Superior temporal gyrus (tissue), 1 donor: ENCODE measurements at regions not wholly inside any gene's neighbourhood (a gene's known extent, or its start where the extent isn't known, plus 50 kb on each side); places are given as distances from the start of the nearest gene placed in this dataset.

ENCODE experiments used
- DNase-seq: peaks from one replicate; pipeline ENCODE4 v3.0.0-alpha.2; 2016; ENCODE audit errors: extremely low spot score

DNA sequence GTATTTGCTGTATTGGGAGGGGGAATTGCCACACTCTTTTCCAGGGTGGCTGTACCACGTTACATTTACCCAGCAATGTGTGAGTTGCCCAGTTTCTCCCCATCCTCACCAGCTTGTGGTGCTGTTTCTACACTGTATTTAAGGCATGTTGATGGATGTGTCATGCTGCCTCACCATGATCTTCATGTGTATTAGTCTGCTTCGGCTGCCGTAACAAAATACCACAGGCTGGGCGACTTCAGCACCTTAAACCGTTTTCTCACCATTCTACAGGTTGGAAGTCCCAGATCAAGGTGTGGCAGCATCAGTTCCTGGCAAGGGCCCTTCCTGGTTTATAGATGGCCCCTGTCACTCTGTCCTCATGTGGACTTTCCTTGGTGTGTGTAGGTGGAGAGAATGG, 169.7 kb downstream of the IGLL1 start:
- DNase-seq = no peak

DNA sequence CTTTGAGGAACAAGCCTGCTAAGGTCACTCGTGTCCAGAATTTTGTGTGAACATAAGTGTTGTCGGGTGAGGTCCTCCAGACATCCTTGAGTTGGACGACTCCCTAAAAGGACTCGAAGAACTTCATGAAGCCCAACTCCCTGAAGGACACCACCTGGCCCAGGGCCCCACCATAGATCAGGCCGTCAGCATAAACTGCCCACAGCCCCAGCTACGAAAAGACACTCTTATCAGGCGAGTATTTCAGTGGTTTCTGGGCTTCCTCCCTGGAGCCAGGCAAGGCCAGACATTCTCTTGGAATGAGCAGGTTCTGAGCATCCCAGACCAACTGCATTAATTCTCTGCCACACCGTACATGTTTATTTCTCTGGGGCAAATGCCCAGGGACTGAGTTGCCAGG, 170.1 kb downstream of the IGLL1 start:
- no peak for DNase-seq

DNA sequence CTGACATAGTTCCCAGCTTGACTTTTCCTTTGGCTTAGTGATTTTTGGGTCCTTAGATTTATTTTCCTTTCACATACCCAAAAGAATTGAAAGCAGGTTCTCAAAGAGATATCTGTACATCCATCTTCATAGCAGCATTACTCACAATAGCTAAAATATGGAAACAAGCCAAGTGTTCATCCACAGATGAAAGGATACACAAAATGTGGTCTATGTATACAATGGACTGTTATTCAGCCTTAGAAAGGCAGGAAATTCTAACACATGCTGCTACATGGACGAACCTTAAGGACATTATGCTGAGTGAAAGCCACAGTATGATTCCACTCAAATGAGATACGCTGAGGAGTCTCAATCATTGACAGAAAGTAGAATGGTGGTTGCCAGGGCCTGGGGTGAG, 171.8 kb downstream of the IGLL1 start:
- DNase-seq = no peak

DNA sequence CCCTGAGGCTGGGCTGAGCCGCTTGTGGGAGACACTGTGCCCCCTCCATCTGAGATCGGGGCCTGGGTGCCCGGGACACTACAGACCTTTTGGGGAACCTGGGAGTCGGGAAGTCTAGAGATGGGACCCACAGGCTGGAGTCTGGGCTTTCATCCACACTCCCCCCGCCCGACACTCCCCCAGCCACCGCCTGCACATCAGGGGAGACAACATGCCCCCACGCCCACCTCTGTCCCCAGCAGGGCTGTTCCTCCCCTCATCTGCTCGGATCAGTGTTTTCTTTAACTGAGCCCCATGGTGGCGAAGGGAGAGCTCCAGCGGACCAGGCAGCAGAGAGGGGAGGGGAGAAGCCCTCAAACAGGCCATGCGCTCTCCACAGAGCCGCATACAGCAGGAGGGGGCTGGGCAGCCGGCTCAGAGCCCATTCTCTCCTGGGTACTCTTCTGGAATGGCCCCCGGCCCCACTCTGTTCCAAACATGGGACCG, 174.7 kb downstream of the IGLL1 start:
- DNase-seq = no peak

DNA sequence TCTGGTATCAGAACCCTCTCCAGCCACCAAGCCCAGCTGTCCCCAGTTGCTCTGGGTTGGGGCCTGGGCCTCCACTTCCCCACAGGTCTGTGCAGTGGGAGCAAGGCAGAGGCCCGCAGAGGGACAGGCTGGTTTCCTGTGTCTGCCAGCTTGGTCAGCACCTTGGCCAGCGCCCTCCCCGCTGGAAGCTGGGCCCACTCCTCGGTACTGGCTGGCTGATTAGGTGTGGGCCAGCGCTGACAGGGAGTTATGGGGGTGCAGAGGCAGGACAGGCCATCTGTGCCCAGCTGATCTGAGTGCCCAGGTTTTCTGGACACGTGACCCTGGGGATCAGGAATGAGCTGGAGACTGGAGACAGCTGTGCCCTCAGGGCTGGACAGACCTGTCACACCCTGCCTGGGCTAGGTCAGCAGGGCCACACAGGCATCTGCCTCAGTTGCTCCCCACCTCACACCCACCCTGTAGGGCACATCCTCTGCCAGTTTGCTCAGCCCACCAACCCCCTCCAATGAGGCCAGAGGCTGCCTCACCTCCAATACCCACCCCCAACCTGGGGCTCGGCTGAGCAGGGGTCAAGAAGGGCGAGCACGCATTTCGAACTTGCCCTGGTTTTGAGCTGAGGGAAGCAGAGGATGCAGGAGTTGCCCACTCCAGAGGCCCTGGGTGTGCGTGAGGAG, 175.3 kb downstream of the IGLL1 start:
- no peak for DNase-seq

DNA sequence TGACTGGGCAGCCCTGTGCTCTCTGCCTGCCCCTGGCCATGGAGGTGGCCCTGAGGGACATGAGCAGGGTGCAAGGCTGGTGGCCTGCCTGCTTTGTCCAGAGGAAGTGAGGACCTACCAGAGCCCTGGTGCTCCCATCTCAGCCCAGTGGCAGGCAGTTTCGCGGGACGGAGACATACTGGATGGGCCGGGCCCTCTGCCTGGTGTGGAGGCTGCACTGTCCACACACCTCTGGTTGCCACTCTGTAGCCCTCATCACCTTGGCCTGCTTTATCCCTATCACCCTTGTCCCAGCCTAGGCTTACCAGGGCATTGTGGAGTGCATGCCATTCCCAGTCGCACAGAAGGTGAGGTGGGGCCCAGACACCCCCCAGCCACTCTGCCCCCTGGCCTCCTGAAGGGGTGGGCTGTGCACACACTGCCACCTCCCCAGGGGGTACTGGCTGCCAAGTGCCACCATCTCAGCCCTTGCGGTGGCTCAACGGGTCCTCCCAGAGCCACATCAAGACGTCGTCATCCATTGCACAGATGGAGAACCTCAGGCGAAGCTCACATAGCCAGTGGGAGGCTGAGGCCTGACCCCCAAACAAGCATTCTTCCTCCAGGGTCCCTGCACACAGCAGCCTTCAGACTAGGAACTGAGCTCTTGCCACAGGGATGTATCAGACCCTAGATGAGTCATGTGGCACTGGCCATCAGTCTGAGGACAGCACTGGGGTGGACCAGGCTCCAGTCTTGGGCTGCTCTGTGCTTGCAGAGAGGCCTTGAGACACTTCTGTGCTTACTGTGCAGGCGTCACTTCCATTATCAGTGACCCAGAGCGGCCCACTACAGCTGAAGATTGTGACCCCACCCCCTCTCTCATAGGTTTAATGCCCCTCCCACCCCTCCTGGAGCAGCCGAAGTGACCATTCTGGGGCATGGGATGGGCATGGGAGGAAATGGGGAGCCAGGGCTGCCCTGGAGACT, 176.1 kb downstream of the IGLL1 start:
- no peak for DNase-seq

DNA sequence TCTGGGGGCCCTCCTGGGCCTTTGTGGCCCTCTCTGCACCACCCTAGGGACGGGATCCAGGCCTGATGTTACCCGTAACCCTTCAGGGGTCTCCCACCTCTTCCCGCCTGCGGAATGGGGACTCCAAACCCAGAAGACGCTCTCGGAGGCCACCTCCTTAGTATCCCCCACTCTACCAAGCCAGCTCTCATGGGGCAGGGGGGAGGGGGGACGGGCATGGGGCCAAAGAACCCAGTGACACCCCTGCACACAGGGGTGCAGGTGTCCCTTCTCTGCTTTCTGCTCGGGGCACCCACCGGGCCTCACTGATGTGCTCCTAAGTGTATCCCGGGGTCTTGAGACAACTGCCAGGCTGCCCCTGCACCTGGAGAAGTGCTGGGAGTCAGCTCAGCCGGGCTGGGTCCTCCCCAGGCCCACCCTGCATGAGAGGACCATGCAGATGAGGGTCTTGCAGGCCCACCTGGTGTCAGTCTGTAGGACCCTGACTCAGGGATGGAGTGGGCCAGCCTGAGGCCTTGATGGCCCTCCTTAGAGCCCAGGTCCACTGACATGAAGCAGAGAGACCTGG, 176.9 kb downstream of the IGLL1 start:
- no peak for DNase-seq

DNA sequence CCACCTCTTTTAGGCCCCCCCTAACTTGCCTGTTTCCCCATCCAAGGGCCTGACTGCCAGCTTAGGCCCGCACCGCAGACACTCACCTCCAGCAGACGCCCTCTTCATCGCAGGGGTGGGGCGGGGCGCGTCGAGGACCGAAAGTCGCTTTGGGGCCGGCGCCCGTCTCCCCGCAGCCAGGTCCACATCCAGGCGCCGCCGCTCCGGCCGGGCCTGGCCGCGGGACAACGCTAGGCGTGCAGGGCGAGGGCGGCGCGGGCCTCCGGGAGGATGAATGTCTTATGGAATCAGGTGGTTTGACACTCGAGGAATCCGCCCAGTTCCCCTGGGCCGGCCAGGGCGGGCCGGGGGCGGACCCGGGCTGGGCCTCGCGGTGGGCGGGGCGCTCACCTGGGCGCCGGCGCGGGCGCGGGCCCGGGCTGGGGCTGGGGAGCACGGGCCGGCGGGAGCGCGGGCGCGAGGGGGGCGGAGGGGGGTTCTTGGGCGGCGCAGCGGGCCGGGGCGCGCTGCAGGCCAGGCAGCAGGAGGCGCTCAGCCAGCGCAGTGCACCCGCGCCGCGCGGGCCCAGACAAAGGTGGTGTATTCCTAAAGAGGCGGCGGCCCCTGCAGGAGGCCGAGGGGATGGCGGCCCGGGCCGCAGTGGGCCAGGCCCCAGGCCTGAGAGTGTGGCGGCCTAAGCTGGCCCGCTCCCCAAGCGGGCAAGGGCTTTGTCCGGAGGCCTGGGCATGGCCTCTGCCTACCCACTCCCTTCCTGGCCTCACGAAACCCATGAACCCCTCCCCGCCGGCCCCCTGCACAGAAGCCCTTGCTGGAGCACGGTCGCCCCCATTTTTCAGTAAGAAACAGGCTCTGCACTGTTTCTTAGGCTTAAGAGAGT, 177.6 kb downstream of the IGLL1 start:
- peak; percentile 27 for DNase-seq

DNA sequence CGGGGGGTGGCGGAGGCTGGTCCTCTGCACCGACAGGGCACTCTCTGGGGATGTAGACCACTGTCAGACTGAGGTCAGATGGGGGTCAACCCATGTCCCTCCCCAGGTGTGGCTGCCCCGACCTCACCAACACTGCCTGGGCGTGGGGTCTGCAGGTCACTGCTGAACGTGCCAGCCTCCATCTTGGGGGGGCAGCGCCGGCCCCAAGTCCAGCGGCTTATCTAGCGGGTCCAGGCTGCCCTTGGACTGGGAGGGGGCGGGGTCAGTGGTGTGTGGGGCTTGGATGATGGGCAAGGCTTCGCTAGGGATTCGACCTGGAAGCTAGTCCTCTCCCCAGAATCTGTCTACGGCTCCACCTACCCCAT, 178.2 kb downstream of the IGLL1 start:
- no peak for DNase-seq

DNA sequence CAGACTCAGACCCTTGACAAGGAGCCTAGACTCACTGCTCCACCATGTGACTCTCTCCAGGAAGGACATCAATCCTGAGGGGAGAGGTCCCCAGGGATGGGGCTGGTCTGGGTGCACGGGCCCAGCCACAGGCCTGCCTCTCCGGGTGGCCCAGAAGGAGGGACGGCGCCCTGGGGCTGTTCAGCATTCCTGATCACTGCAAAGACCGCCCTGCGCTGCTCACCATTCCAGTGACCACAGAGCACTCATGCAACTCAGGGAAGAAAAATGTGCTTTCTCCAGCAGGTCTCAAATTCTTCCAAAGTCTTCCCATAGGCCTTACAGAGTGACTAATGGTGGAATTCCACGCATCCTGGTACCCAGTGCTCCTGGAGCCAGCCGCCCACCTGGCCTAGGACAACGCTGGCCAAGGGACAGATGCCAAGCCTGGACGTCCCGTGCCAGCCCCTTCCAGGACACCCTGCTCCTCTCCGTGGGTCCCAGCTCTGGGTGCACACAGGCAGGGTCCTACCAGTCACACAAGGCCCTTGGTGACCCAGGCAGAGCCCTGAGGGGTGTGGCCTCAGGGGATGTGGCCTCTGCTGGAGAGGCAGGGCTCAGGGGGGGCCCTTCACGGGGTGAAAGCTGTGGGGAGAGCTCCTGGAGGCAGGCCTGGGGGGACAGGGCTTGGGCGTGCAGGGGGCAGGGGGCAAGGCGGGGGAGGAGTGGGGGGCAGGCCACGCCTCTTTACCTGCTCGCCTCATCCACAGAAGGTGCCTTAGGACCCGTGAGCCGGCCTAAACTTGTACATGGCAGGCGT, 178.8 kb downstream of the IGLL1 start:
- DNase-seq = no peak

DNA sequence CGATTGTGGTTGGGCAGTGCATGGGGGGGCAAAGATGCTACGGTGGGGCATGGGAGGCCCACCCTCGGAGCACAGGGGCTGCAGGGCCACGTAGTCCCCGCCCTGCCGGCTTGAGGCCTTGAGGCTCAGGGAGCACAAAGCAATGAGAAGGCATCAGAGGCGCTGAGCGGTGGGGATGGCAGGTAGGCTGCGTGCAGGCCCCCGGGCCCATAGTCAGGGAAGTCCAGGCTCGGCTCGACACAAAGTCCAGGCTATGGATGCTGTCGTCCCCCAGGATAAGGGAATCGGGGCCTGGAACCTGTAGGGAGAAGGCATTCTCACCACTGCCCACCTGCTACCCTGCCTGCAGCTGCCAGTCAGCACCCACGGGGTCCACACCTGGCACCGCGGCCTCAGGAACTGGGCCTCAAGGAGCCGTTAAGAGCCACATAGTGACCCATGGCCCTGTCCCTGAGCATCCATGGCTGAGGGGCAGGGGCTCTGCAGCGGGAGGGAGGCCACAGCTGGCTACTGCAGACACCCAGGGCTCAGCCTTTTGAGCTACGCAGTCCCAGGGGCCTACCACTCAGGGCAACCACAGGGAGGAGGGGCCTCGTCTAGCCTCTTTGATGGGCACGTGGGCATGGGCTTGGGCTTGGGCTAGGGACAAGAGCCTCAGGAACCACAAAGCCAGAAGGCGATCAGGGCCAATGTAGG, 179.7 kb downstream of the IGLL1 start:
- DNase-seq = no peak

DNA sequence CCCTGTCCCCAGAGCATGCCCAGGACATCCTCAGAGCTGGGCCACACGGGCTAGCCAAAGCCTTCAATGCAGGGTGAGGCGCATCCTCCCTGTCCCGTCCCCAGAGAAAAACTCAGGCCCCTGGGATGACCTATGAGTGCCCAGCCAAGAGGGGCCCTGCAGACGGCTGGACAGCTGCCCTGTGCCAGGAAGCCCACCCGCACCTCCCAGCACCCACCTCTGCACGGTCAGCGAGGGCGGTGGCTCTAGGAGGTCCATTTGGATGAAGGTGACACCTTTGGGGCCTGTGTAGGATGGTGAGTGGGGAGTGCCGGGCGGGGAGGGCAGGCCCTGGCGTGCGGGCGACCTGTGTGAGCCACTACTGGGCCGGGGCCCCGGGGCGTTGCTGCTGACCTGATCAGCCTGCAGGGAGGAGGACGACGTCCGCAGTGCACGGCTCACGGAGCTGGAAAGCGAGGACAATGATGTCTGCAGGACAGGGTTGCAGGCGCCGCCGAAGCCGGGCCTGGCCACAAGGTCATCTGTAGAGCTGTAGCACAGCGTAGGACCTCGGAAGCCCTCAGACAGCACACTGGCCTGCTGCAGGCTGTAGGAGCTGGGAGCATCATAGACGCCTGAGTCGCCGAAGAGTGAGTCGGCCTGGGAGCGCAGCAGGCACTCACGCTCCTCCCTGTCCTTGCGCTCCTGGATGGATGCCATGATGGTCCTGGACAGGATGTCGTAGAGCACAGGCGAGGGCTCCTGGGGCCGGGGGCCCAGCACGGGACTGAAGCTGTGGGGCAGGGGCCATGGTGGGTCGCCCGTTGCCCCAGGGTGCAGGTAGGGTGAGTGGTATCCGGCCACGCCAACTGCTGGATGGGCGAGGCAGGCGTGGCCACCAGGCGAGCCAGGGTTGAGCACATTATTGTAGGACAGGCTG, 180.5 kb downstream of the IGLL1 start:
- no peak for DNase-seq

DNA sequence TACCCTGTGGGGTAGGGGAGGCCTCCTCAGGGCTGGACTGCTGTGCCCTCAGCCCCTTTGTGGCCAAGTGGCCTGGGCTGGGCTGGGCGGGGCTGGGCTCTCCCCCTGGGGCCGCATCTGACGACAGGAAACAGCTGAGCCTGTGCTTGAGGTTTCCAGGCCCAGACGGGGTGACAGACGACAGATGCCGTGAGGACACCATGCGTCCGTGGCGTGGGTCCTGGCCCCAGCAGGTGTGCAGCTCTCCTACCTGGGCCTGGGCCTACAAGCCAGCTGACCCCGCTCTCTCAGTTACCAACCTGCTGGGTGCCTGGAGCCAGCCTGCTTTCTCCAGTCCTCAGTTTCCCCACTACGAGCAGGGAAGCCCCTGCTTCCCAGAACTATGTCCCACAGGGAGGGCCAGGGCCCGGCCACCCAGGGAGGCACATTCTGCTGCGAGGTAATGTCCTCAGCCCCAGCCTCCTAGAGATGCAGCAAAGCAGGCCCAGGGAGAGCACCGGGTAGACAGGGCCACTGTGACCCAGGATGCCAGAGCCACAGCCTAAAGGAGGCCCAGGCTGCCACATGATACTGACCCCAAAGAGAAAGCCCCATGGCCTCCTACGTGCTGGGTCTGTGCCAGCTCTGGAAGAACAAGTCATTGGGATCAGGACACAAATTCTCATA, 181.3 kb downstream of the IGLL1 start:
- DNase-seq = no peak

DNA sequence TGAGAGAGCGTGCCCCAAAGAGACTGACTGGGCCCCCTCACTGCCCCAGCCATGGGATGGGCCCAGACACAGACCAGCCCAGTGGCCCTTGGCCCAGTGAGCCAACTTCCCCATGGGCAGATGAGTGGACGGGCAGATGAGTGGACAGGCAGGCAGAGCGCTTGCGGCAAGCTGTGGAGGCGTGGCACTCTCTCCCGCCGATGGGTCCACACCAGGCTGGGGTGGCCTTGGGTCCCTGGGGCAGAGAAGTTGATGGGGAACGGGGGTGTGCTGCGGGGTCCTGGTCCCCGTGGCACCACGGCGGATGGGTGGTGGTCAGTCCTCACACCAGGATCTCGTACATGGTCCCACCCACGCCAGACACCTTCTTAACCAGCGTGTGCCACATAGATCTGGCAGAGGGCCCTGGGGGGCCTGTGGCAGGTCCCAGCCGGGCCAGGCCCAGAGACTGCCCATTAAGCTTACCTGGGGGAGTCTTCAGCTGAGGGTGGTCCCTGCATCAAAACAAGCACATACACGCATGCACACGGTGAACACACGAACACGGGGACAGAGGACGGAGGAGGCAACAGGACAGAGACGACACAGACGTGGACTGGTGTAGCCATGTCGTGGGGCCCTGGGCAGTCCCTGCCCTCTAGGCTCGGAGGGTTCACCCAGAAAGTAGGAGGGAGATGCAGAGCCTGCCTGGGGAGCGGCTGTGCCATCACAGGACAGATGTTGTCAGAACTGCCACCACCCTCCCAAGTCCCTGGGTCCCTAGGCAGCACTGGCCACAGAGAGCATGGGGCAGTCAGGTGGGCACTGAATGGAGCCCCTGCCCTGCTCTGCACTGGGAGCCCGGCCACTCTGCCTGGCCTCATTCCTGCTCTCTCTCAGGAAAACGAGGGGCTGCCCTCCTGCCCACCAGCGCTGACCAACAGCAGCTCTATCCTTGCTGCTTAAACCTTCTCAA, 182.2 kb downstream of the IGLL1 start:
- no peak for DNase-seq

DNA sequence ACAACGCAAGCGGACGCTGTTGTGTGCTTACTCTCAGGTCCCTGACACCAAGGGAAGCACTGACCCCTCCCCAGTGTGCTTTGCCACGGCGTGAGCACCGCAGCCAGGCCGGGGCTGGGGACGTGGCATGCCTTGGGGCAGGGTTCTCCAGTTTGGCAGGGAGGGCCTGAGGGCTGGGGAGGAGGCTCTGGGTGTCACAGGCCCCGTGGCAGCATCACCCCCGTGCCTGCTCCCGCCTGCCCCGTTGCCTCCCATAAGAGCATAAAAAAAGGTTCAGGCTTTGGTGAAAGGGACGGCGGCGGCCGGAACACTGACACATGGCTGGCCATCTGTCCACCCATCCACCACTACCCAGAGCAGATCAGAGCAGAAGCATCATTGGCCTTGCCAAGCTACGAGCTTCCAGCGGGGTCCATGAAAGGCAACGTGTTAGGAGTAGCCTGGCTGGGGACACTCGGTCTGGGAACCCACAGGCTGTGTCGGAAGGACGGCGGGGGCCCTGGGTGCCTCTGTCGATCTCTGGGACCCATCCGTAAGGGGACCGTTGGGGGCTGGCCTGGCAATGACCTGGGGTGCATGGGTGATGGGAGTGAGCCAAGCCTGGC, 183.0 kb downstream of the IGLL1 start:
- no peak for DNase-seq

DNA sequence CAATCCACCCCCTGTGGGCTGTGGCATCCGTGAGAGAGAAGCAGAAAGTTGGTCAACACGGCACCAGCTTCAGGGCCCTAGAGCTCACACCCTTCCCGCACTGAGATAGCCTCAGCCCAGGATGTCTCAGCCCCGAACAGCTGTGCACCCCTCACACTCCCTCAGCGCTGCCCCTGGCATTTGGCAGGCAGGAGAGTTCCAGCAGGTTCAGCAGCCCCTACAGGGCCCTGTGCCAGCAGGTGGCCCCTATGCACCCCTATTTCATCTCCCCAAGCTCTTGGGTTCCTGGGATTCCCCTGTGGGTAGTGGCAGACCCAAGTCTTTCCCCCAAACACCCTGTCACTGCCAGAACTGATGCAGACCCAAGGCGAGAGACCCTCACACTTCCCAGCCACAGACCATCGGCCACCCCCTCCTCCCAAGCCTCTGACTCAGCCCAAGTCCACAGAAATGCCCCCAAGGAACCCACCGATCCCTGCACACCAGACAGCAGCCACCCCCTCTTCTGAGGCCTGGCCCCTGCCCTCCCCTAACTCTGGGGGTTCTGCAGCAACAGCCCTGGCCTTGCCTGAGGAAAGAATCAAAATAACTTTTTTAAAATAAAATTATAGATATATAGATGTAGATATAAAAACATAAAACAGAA, 183.6 kb downstream of the IGLL1 start:
- no peak for DNase-seq
